HG03442 (cell line): ENCODE measurements at regions not wholly inside any gene's neighbourhood (a gene's known extent, or its start where the extent isn't known, plus 50 kb on each side); places are given as distances from the start of the nearest gene placed in this dataset.

ENCODE experiments used
- ATAC-seq: cut with Tn5 transposase; IDR thresholded peaks from one replicate; pipeline ENCODE4 v1.9.1; 2021; ENCODE audit warnings: mild to moderate bottlenecking, moderate library complexity; ENCODE audit not compliant: unreplicated experiment

DNA sequence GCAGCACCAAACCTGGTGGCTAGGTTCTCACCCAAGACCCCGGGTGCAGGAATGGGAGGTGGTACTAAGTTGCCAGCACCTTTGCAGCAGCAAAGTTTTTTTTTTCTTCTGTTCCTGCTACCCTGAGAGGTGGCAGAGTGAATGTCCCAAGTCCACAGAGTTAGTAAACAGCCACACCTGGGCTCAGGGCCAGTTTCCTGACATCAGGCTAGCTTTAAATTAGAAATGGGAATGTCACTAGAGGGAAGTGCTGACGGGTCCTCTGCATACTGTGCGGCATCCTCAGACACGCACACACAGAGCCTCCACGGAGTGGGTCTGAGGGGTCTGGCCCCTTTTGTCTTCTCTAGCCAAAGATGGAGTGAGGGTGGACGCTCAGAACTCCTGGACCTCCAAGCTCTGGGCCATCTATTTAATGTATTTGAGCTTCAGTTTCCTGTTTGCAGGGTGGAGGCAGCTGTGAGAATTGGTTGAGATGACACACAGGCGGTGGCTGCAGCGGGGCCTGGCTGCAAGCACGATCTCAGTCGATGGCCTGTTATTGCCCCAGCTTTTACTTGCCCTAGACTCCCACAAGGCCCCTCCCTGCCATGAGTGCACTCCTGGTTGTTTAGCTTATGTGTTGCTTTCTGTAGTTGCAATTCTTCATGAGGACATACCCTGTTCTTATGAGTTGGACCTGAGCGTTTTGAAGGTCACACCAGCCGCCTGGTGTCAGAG, 751.4 kb upstream of the HS6ST1 start:
- no peak for ATAC-seq

DNA sequence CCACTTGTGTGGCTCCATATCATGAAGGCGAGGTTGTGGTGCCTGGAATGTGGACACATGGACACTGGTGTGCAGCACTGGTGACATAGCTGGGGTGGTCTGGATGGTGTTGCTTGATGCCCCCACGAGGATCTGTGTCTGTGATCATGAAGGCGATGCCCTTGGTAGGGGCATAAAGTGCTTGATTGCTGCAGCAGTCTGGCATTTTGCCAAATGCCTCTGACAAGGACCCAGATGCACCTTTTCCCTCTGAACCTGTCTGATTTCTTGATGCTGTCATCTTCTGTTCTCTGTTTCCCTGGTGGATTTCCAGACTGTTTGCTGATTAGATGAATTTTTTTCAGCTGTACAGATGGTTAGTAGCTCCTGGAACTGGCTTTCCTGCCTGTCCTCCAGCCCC, 752.0 kb upstream of the HS6ST1 start:
- ATAC-seq, result no peak

DNA sequence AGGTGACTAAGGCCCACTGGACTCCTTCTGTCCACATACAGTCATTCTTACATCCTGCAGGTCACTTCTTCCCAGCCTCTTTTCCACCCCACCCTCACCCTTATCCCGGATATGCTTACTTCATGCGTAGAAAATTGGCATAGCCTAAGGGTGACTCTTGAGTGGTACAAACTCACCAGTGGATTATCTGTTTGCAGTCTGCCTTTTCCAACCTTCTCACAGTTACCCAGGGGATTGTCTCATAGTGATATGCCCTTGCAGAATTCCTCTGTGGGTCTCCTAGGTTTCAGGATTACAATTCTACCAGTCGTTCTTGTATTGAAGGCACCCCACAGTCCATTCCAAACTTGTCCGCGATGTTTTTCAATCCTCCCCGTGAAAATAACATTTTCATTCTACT, 752.9 kb upstream of the HS6ST1 start:
- no peak for ATAC-seq

DNA sequence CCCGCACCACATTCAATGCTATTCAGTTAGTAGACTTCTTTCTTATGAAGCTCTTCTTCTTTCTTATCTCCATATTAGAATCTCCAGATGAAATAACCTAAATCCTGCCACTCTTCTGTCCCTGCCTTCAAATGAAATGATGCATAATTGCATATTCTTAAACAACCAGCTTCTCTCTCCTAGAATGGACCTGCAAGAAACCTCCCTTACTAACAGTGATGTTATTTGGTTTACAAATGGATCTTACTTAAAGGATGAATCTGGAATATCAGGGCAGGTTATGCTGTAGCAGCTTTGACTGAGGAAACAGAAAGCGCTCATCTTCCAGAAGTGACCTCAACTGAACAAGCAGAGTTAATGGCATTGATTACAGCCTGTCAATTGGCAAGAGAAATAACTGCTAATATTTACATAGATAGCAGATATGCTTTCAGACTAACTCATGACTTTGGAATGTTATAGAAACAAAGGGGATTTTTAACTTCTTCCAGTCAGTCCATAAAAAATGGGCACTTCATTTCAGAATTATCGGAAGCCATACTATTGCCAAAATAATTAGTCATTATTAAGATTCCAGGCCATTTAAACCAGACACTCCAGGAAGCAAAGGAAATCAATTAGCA, 755.7 kb upstream of the HS6ST1 start:
- no peak for ATAC-seq

DNA sequence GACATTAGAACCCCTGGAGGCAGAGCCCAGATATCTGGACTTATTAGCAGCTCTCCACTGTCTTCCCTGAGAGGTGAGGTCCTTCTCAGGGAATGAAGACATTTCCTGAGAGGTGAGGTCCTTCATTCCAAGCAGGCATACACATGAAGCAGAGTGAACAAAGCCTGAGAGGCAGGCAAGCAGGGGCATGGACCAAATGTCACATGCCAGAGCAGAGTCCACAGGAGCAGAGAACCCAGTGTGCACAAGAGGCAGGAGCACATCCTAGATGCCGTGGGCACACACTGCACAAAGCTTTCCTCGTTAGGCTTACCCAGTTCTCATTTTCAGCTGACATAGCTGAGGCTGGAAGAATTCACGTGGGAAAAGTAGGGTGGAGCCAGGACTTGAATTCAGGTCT, 759.9 kb upstream of the HS6ST1 start:
- ATAC-seq, result no peak

DNA sequence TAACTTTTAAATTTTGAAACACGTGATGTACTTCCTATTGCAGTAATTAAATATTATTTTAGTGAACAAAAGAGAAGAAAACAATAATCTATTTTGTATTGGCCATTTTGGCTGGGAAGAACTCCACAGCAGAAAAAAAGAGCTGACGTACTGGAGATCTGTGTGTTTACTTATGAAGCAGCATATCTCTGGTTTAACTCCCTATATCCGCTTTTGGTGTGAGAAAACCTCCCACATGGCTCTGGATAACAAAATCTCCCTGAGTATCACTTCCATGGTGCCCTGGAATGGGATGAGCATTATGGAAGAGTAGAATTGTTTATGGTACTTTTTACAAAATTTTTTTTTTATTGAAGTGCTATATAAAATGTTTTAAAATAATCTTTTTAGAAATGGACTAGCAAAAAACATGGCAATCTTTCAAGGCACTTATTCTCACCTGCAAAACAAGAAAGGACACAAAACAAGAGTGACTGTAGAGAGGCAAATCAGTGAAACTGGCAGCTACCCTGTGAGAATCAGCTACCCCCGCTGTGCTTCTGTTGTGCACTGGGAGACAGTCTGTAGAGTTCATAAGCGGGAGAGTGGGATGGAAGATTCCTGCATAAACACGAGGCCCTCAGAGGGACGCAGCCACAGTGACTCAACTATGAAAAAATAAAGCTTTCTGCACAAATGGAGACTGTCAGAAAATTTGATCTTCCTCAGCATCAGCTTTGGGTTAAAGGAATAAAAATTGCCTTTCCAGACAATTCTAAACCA, 762.2 kb upstream of the HS6ST1 start:
- ATAC-seq, result no peak

DNA sequence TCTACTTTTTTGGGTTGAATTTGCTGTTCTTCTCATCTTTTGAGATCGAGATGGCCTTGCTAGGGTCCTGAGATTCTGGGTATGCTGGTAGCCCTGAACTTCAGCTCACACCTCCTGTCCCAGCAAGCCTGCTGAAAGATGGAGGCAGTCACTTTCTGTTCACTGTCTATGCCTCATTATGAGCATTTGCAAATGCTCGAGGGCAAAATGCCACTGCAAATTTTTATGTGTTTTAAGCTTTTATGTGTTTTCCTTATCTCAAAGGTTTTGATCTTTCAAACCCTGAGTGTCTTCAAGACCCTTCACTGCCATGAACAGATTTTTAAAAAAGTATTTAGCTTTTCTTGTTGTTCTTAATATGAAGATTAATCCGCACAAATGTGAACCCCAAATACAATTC, 766.7 kb upstream of the HS6ST1 start:
- ATAC-seq, result no peak

DNA sequence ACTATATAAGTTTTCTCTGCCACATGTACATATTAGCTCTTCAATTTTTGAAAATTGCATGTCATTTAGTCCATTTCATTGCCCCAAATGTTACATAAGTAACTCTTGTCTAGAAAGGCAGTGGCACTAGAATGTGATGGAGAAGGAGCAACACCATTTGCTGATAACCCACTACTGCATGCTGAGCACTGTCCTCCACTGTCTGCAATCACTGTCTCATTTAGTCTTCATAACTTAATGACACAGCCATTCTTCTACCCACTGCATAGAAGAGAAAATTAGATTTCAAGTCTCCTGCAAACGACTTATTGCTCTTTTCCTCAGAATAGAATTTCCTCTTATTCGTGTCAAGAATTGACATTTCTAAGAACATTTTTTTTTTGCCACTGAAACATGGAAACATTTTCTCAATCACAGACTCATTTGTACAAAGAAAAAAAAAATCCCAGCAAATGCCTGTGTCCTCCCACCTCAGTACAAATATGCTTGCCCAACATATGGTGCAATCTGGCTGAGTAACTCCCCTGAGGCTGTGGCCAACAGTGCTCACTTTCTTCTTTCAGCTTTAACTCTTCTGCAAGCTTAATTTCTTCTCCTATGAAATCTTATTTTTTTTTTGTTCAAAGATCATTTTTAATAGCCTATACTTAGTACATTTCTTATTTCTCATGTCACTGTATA, 768.6 kb upstream of the HS6ST1 start:
- ATAC-seq, result no peak

DNA sequence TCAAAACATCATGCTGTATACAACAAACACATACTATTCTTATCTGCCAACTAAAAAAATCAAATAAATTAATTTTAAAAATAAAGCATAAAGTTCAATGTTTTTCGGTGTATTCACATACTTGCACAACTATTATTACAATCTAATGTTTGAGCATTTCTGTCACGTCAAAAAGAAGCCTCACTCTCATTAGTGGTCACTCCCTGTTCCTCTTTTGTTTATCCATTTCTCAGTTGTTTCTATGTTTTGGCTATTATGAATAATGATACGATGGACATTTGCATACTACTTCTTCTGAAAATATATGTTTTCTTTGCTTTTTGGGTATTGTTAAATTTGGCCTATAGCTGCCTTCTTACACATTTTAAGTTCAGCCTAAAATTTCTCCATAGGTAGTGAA, 773.0 kb upstream of the HS6ST1 start:
- peak; percentile 46 for ATAC-seq

DNA sequence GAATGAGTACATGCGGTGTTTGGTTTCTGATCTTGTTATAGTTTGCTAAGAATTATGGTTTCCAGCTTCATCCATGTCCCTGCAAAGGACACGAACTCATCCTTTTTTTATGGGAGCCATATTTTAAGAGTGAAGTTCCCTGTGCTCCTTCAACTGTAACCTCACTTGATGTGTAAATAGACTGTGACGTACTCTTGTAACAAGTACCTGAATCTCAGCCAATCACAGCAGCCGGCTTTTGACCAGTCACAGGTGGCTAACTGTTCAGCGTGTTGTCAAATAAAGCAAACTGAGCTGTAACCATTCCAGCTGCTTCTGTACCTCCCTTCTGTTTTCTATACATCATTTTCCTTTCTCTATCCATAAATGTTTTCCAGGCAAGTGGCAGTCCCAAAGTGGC, 774.3 kb upstream of the HS6ST1 start:
- no peak for ATAC-seq

DNA sequence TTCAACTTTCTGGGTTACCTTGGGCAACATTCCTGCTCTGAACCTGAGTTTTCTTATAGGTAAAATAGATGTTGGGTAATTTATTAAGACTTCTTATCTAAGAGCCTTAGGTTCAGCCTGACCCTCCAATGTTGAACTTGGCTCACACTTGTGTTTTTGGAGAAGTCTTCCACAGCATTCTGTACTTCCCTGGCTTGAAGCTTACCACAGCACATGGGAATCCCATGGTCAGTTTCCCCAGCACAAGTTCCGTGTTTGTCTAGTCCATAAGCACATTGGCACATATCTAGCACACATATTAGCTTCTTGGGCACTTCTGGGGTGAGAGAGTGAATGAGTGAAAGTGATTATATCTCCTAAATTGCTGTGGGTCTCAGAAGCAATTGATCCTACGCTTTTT, 782.5 kb upstream of the HS6ST1 start:
- ATAC-seq, result no peak

DNA sequence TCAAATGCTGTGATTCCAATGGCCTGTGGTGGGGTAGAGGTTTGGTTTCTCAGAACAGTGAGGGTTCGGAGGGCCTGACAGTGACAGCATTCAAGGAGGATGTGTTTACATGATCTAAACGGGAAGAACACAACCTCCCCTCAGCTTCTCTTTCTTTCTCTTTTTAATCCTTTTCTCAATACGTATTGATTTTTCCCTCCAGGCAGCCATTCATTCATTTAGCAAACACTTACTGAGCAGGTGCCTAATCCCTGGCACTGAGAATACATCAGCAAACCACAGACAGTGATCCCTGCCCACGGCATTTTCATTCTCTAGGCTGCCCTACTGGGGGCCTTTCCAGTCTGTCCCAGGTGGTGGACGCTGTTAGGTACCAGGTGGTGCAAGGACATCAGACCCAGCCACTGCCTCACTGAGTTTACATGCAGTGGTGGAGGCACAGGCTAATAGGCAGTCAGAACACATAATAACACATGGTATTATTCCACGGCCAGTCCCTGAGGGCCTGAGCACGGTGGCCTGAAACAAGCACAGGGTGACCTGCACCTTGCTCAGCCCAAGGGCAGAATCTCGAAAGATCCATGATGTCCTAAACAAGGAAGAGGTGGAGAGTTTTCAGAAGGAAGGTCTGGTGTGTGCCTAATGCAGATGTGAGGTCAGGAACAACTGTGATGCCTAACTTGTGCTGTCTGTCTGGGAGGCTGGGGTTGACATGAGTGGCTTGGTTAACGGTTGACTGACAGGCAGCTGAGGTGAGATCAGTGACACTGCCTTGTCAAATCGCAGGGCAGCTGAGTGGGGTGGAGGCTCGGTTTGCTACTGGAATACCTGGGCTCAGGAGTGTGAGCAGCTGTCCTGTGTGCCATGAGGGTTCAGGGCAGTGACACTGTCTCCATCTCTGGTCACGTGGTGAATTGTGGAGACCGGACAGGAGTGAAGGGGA, 785.5 kb upstream of the HS6ST1 start:
- no peak for ATAC-seq

DNA sequence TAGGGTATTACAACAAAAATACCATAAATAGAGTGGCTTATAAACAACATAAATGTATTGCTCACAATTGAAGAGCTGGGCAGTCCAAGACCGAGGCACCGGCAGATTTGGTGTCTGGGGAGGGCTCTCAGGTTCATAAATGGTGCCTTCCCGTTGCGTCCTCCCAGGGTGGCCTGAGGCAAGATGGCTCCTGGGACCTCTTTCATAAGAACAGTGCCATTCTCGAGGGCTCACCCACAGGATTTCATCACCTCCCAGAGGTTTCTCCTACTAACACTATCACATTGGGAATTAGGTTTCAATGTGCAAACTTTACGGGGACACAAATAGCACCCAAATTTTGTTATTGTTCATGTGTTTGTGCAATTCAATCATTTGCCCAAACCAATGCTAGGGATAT, 793.5 kb upstream of the HS6ST1 start:
- ATAC-seq, result no peak

DNA sequence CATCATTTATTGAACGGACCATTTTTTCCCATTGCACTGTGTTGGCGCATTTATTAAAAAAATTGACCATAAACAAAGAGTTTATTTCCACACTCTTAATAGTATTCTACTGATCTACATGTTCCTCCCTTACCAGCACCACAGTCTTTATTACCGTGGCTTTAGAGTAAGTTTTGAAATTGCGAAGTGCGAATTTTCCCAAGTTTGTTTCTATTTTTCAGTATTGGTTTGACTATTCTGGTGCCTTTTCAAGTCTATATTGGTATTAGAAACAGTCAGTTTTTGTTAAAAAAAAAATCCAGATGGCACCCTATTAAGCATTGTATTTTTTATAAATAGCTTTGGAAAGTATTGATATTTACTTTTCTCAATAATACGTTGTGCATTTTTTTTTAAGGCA, 795.1 kb upstream of the HS6ST1 start:
- ATAC-seq, result peak; percentile 68

DNA sequence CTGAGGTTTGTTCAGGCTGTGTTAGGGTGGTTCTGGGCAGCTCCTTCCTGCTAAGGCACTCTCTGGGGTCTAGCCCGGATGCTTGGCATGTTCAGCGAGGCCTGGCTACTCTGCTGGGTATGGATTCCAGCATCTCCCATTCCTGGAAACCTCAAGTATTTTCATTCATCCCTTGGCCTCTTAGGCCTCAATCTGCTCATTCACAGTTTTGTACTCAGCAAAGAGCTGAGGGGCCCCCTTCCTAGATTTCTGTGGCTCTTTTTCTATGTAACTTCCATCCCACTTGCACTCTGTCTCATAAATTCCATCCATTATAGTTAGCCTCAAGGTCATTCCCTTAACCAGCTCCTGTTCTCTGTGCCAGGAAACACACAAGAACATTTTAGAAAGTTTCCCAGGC, 798.8 kb upstream of the HS6ST1 start:
- no peak for ATAC-seq

DNA sequence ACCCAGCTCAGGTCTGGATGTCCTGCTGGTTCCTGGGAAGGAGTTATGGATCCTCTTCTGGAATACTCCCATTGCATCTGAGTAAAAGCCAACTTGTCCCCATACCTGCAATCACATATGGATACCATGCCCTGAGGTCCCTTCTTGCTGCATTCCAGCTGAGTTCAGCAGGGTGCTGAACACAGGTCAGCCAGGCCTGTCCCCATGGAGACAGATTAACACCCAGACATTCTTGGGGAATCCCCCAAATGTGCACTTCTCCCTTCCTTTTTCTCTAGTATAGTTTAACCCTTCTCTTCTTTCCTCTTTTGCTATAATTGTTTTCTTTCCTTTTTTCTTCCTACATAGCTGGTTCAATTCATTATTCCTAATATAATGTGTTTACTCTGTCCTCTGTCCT, 799.6 kb upstream of the HS6ST1 start:
- ATAC-seq, result peak; percentile 87

DNA sequence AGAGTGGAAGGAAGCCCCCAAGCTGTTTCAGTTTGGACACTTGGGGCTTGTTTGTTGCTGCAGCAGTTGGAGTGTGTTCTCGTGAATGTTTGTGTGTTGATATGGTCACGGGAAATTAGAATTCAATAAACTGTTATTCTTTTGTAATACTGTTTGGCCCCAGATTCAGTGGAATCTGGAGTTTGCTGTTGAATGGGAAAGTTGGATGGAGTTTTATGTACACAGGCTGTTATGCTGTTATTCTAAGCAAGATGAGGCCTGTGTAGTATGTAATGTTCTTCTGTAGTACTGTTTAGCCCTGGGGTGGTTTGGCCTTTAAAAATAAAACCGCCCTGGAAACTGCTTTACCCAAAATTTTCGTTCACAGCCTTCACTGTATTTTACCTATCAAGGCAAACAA, 810.4 kb upstream of the HS6ST1 start:
- ATAC-seq, result no peak

DNA sequence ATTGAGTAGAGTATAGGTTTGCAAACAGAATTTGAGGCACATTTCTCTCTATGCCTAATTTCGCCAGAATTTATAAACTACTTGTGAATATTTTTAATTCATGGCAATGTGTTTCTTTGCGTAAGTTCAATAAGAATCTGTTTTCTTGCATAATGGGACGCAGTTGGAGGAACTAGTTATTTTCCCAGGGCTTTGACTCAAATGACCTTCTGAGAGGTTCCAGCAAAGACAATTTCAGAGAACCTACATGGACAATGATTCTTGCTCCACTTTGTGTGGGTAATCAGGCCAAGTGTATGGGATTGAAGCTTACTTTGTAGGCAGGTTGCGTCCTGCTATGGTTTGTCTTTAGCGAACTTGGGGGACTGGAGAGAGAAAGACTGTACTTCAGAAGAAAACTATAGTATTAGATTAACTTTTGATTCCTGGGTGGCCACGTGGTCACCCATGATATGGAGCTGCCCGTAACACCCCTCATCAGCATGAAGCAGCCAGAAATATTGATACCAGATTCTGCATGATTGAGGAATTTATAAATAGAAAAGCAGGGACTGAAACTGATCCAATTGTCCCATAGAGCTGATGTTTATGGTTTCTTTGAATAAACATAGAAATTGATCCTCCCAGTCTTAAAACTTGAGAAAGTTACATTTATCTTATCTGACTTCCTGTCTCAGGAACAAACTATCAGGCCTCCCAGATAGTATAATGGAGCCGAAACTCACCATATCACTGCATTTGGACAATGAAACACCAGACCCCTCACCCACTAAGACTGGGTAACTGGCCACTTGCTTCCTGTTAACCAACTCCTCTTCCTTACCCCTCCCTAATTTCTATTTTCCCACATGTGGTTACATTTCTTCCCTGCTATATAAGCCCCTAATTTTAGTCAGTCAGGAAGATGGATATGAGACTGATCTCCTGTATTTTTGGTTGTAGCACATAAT, 815.3 kb upstream of the HS6ST1 start:
- ATAC-seq, result no peak

DNA sequence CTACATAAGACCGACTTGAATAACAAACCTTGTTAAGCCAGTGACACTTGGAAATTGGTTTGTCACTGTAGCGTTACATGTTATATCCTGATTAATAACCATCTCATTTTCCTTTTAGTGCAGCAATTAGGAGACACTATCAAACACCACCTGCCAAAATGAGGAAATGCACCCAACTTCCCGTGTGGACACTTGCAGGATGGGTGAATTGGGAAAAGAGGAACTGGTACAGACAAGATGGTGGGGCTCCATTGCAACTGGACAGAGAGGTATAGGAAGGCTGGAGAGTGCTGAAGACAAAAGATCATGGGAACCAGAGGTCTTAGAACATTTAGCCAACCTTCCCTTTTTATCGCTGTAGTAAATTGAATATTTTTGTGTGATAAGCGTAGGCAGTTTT, 816.3 kb upstream of the HS6ST1 start:
- ATAC-seq, result no peak
